Right lobe of liver (tissue), 6 donors: ENCODE measurements at regions not wholly inside any gene's neighbourhood (a gene's known extent, or its start where the extent isn't known, plus 50 kb on each side); places are given as distances from the start of the nearest gene placed in this dataset.

Experiments
- ATAC-seq, 4 donors: fragments of 200-7000 bp; cut with Tn5 transposase; one replicate each; pipeline ENCODE4 v1.9.1; 2020; ENCODE audit warnings: mild to moderate bottlenecking in 4 of 4, moderate library complexity in 4 of 4
- DNase-seq, 3 donors: peaks; one replicate each; pipeline ENCODE4 v3.0.0-alpha.2; 2020
- H3K27ac ChIP-seq, 3 donors: fragments of 200-600 bp; one replicate each; pipeline ENCODE4 v1.8.0; 2022
- H3K27me3 ChIP-seq, 2 donors: fragments of 200-600 bp; one replicate each; pipeline ENCODE4 v1.8.0; 2022
- H3K36me3 ChIP-seq, 4 donors: fragments of 200-600 bp; sonication (generic) in 1 of 4; one replicate each; pipeline versions ENCODE4 v1.5.1 to v1.8.0; 2017 to 2022; ENCODE audit warnings: control low read depth in 1 of 4
- H3K4me1 ChIP-seq, 4 donors: fragments of 200-600 bp; sonication (generic) in 1 of 4; one replicate each; pipeline versions ENCODE4 v1.5.1 to v1.8.0; 2017 to 2022; ENCODE audit warnings: control low read depth in 1 of 4
- H3K4me3 ChIP-seq, 3 donors: fragments of 200-600 bp; one replicate each; pipeline ENCODE4 v1.8.0; 2022
- H3K9me3 ChIP-seq, 4 donors: fragments of 200-600 bp; sonication (generic) in 1 of 4; one replicate each; pipeline versions ENCODE4 v1.5.1 to v1.8.0; 2017 to 2022; ENCODE audit warnings: control low read depth in 1 of 4
- CTCF ChIP-seq, 4 donors: fragments of 200-600 bp in 3 of 4; fragments of 450-650 bp in 1 of 4; IDR thresholded peaks; one replicate each; pipeline versions ENCODE4 v1.5.1 to v1.8.0; 2016 to 2022; ENCODE audit warnings: antibody characterized with exemption in 4 of 4, mild to moderate bottlenecking in 2 of 4
- POLR2A ChIP-seq: fragments of 450-650 bp; IDR thresholded peaks from one replicate; pipeline ENCODE4 v1.6.1; 2017; ENCODE audit warnings: antibody characterized with exemption, mild to moderate bottlenecking
- whole genome bisulfite sequencing: methylation state at CpG from one replicate; pipeline ENCODE4 v1.1.6; 2018; ENCODE audit warnings: low coverage, low lambda C conversion rate; ENCODE audit not compliant: insufficient coverage; ENCODE audit errors: missing lambda C conversion rate; 5-methylcytosine and 5-hydroxymethylcytosine counted together
- intact Hi-C, 2 donors: fragments of 100-400 bp; cut with DNase I; formaldehyde crosslinking; loops; one replicate each; pipeline versions ENCODE4 v1.11.2 to v1.14.1; 2022
- donor health status: DM: no; HTN: yes; CAD: no.
- donor health status: DM: no; HTN: no; CAD: no.
- donor health status: DM: no; HTN: no; CAD: no.
- donor health status: DM: no; HTN: yes; CAD: no.
- donor health status: DM: no; HTN: yes; CAD: no.

GRCh38 chr13:99129951-99130350, 70.7 kb upstream of the UBAC2 start:
- intact Hi-C loops, result no loop called here
- Histone ChIP-seq H3K9me3 (no peaks in the 10 kb centered on the region), H3K4me1 (no peaks in the 10 kb centered on the region), H3K4me3 (no peak overlapping the region), H3K27me3 (no peaks in the 10 kb centered on the region), H3K36me3 (no peaks in the 10 kb centered on the region), H3K27ac (no peak overlapping the region)
- DNase-seq (no peak), ATAC-seq (no peak)
- TF ChIP-seq CTCF (IDR thresholded peaks at IDR 0.05), result no peak
- TF ChIP-seq POLR2A, result no peak
- 88% methylated on average over 7 of the region's 7 CpGs for WGBS

- Histone ChIP-seq H3K9me3 (no peaks in the 10 kb centered on the region), H3K27ac (no peak overlapping the region), H3K27me3 (no peaks in the 10 kb centered on the region), H3K4me3 (no peak overlapping the region), H3K36me3 (no peaks in the 10 kb centered on the region), H3K4me1 (no peaks in the 10 kb centered on the region)
- TF ChIP-seq POLR2A (no peak), CTCF (IDR thresholded peaks at IDR 0.05) (no peak)
- ATAC-seq (no peak), DNase-seq (no peak)
- 74% methylated on average over 4 of the region's 4 CpGs for WGBS
- intact Hi-C loops, result no loop called here
These were observed 69.2 kb upstream of the UBAC2 start for GRCh38 chr13:99131410-99131809.

GRCh38 chr13:99132295-99132835, 68.3 kb upstream of the UBAC2 start:
- Histone ChIP-seq H3K9me3 (no peaks in the 10 kb centered on the region), H3K4me3 (no peak overlapping the region), H3K36me3 (no peaks in the 10 kb centered on the region), H3K27ac (no peak overlapping the region), H3K4me1 (no peaks in the 10 kb centered on the region), H3K27me3 (no peaks in the 10 kb centered on the region)
- no peak for ATAC-seq
- TF ChIP-seq CTCF (IDR thresholded peaks at IDR 0.05), result no peak
- TF ChIP-seq POLR2A, result no peak
- DNase-seq, result no peak
- intact Hi-C loops, result no loop called here

- intact Hi-C loops, result no loop called here
- Histone ChIP-seq H3K36me3 (no peaks in the 10 kb centered on the region), H3K27ac (no peak overlapping the region), H3K4me3 (no peak overlapping the region), H3K27me3 (no peaks in the 10 kb centered on the region), H3K9me3 (no peaks in the 10 kb centered on the region), H3K4me1 (no peaks in the 10 kb centered on the region)
- no peak for DNase-seq
- WGBS, result 89% methylated on average over 1 of the region's 1 CpG
- TF ChIP-seq POLR2A, result no peak
- TF ChIP-seq CTCF (IDR thresholded peaks at IDR 0.05), result no peak
- no peak for ATAC-seq
These were observed 67.4 kb upstream of the UBAC2 start for GRCh38 chr13:99133230-99133629.

GRCh38 chr13:99133848-99134247, 66.8 kb upstream of the UBAC2 start:
- no peak for TF ChIP-seq CTCF (IDR thresholded peaks at IDR 0.05)
- no peak for TF ChIP-seq POLR2A
- Histone ChIP-seq H3K4me3 (no peak overlapping the region), H3K27me3 (no peaks in the 10 kb centered on the region), H3K9me3 (no peaks in the 10 kb centered on the region), H3K27ac (no peak overlapping the region), H3K4me1 (no peaks in the 10 kb centered on the region), H3K36me3 (no peaks in the 10 kb centered on the region)
- intact Hi-C loops, result no loop called here
- ATAC-seq, result no peak
- 60% methylated on average over 2 of the region's 3 CpGs for WGBS
- no peak for DNase-seq
